Neural progenitor cell (in vitro differentiated cells): ENCODE measurements at regions not wholly inside any gene's neighbourhood (a gene's known extent, or its start where the extent isn't known, plus 50 kb on each side); places are given as distances from the start of the nearest gene placed in this dataset.

Source experiments
- EZH2 ChIP-seq: fragments of 200-600 bp; sonication (generic); IDR thresholded peaks from 2 replicates; pipeline ENCODE4 v1.6.1; 2017; ENCODE audit warnings: antibody characterized with exemption, mild to moderate bottlenecking, moderate library complexity
- EZH2phosphoT487 ChIP-seq: fragments of 200-600 bp; sonication (generic); IDR thresholded peaks from 2 replicates; pipeline ENCODE4 v1.6.1; 2017; ENCODE audit warnings: antibody characterized with exemption
- TF ChIP-seq, protein P1 (sequence below): fragments of 200-600 bp; sonication (generic); IDR thresholded peaks from 2 replicates; pipeline ENCODE4 v1.5.1; 2017; ENCODE audit warnings: antibody characterized with exemption, mild to moderate bottlenecking

DNA sequence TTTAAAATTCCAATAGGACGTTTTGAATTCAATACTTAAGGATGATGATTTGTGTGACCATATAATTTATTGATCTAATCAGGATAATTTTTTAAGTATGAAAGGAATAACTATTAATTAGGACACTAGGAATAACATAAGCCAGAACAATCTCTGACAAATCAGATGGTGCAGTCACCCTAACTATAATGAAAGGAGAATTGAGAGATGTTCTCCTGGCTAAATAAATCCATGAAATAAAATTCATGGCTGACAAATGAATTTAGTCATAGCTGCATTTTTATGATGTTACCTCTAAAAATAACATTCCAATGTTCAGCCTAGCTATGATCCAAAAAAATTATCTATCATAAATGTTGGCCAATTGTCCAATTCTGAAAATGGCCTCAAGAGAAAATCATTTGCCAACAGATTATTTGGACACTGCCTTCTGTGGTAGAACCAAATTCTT lies 190.6 kb upstream of the NEIL3 start:
- TF ChIP-seq, protein P1, sequence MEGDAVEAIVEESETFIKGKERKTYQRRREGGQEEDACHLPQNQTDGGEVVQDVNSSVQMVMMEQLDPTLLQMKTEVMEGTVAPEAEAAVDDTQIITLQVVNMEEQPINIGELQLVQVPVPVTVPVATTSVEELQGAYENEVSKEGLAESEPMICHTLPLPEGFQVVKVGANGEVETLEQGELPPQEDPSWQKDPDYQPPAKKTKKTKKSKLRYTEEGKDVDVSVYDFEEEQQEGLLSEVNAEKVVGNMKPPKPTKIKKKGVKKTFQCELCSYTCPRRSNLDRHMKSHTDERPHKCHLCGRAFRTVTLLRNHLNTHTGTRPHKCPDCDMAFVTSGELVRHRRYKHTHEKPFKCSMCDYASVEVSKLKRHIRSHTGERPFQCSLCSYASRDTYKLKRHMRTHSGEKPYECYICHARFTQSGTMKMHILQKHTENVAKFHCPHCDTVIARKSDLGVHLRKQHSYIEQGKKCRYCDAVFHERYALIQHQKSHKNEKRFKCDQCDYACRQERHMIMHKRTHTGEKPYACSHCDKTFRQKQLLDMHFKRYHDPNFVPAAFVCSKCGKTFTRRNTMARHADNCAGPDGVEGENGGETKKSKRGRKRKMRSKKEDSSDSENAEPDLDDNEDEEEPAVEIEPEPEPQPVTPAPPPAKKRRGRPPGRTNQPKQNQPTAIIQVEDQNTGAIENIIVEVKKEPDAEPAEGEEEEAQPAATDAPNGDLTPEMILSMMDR, result no peak
- TF ChIP-seq EZH2phosphoT487 (no peak), EZH2 (no peak)
